ENCODE measurements at regions not wholly inside any gene's neighbourhood (a gene's known extent, or its start where the extent isn't known, plus 50 kb on each side); places are given as distances from the start of the nearest gene placed in this dataset.

DNA sequence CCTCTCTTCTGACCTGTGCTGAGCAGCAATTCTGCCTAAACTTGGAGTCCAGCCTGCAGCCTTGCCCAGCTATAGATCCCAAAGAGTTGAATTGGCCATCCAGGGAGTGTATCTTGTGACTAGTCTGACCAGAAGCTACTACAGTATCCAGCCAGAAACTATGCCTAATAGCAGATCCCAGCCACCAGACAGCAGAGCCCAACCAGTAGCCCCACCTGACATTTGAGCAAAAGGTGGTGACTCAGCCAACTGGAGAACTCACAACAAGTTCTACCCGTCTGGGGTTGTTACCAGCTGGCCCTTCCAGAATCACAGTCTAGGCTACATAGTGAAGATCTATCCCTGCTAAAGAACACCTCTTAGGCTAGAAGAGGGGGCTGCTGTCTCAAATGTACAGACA lies 315.0 kb downstream of the CRPPA start:
- H3K36me3 Mint-ChIP-seq (ENCODE audit: low read depth): peaks cover 24% of the 10 kb centered on the region; the same call in 2 of the 3 replicates

More for the DNA sequence above, 315.0 kb downstream of the CRPPA start:
- Mint-ChIP-seq H3K4me3 (no peak overlapping the region), H3K9me3 (peaks cover 55% of the 10 kb centered on the region), H3K27ac (no peak overlapping the region), H3K27me3 (ENCODE audit: insufficient read depth, low read depth, poor library complexity) (no peaks in the 10 kb centered on the region), H3K4me1 (no peaks in the 10 kb centered on the region)
- no peak overlapping the region for H2AFZ ChIP-seq
- DNase-seq (ENCODE audit: low spot score): no peak
- H3K79me2 ChIP-seq (replicated peaks; ENCODE audit: insufficient read depth): no peaks in the 10 kb centered on the region
- H3K4me1 ChIP-seq (ENCODE audit: insufficient read depth): no peaks in the 10 kb centered on the region
- no peaks in the 10 kb centered on the region for H4K20me1 ChIP-seq (replicated peaks; ENCODE audit: insufficient read depth)
- TF ChIP-seq, protein P1, sequence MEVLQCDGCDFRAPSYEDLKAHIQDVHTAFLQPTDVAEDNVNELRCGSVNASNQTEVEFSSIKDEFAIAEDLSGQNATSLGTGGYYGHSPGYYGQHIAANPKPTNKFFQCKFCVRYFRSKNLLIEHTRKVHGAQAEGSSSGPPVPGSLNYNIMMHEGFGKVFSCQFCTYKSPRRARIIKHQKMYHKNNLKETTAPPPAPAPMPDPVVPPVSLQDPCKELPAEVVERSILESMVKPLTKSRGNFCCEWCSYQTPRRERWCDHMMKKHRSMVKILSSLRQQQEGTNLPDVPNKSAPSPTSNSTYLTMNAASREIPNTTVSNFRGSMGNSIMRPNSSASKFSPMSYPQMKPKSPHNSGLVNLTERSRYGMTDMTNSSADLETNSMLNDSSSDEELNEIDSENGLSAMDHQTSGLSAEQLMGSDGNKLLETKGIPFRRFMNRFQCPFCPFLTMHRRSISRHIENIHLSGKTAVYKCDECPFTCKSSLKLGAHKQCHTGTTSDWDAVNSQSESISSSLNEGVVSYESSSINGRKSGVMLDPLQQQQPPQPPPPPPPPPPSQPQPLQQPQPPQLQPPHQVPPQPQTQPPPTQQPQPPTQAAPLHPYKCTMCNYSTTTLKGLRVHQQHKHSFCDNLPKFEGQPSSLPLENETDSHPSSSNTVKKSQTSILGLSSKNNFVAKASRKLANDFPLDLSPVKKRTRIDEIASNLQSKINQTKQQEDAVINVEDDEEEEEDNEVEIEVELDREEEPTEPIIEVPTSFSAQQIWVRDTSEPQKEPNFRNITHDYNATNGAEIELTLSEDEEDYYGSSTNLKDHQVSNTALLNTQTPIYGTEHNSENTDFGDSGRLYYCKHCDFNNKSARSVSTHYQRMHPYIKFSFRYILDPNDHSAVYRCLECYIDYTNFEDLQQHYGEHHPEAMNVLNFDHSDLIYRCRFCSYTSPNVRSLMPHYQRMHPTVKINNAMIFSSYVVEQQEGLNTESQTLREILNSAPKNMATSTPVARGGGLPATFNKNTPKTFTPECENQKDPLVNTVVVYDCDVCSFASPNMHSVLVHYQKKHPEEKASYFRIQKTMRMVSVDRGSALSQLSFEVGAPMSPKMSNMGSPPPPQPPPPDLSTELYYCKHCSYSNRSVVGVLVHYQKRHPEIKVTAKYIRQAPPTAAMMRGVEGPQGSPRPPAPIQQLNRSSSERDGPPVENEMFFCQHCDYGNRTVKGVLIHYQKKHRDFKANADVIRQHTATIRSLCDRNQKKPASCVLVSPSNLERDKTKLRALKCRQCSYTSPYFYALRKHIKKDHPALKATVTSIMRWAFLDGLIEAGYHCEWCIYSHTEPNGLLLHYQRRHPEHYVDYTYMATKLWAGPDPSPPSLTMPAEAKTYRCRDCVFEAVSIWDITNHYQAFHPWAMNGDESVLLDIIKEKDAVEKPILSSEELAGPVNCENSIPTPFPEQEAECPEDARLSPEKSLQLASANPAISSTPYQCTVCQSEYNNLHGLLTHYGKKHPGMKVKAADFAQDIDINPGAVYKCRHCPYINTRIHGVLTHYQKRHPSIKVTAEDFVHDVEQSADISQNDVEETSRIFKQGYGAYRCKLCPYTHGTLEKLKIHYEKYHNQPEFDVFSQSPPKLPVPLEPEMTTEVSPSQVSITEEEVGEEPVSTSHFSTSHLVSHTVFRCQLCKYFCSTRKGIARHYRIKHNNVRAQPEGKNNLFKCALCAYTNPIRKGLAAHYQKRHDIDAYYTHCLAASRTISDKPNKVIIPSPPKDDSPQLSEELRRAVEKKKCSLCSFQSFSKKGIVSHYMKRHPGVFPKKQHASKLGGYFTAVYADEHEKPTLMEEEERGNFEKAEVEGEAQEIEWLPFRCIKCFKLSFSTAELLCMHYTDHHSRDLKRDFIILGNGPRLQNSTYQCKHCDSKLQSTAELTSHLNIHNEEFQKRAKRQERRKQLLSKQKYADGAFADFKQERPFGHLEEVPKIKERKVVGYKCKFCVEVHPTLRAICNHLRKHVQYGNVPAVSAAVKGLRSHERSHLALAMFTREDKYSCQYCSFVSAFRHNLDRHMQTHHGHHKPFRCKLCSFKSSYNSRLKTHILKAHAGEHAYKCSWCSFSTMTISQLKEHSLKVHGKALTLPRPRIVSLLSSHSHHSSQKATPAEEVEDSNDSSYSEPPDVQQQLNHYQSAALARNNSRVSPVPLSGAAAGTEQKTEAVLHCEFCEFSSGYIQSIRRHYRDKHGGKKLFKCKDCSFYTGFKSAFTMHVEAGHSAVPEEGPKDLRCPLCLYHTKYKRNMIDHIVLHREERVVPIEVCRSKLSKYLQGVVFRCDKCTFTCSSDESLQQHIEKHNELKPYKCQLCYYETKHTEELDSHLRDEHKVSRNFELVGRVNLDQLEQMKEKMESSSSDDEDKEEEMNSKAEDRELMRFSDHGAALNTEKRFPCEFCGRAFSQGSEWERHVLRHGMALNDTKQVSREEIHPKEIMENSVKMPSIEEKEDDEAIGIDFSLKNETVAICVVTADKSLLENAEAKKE (CRISPR knock-in tag; IDR thresholded peaks at IDR 0.05): no peak
- TF ChIP-seq STAT1 (IDR thresholded peaks at IDR 0.05; ENCODE audit: unreplicated experiment) (no peak), EZH2phosphoT487 (IDR thresholded peaks at IDR 0.05; ENCODE audit: unreplicated experiment) (no peak), CREB1 (CRISPR knock-in tag; IDR thresholded peaks at IDR 0.05; ENCODE audit: low read depth) (no peak), JUNB (IDR thresholded peaks at IDR 0.05; ENCODE audit: unreplicated experiment) (no peak), ZNF331 (CRISPR knock-in tag; IDR thresholded peaks at IDR 0.05; ENCODE audit: low read depth) (no peak), POLR2AphosphoS5 (IDR thresholded peaks at IDR 0.05; ENCODE audit: low read depth) (no peak), NANOG (IDR thresholded peaks at IDR 0.05; ENCODE audit: borderline replicate concordance) (no peak), EZH2 (IDR thresholded peaks at IDR 0.05; ENCODE audit: low read depth, unreplicated experiment) (no peak), ZNF114 (CRISPR knock-in tag; IDR thresholded peaks at IDR 0.05) (no peak)
- TF ChIP-seq, protein P2, sequence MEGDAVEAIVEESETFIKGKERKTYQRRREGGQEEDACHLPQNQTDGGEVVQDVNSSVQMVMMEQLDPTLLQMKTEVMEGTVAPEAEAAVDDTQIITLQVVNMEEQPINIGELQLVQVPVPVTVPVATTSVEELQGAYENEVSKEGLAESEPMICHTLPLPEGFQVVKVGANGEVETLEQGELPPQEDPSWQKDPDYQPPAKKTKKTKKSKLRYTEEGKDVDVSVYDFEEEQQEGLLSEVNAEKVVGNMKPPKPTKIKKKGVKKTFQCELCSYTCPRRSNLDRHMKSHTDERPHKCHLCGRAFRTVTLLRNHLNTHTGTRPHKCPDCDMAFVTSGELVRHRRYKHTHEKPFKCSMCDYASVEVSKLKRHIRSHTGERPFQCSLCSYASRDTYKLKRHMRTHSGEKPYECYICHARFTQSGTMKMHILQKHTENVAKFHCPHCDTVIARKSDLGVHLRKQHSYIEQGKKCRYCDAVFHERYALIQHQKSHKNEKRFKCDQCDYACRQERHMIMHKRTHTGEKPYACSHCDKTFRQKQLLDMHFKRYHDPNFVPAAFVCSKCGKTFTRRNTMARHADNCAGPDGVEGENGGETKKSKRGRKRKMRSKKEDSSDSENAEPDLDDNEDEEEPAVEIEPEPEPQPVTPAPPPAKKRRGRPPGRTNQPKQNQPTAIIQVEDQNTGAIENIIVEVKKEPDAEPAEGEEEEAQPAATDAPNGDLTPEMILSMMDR (conservative IDR thresholded peaks at IDR 0.05; ENCODE audit: low read depth in 2 of 2): no peak
- TF ChIP-seq, protein P3, sequence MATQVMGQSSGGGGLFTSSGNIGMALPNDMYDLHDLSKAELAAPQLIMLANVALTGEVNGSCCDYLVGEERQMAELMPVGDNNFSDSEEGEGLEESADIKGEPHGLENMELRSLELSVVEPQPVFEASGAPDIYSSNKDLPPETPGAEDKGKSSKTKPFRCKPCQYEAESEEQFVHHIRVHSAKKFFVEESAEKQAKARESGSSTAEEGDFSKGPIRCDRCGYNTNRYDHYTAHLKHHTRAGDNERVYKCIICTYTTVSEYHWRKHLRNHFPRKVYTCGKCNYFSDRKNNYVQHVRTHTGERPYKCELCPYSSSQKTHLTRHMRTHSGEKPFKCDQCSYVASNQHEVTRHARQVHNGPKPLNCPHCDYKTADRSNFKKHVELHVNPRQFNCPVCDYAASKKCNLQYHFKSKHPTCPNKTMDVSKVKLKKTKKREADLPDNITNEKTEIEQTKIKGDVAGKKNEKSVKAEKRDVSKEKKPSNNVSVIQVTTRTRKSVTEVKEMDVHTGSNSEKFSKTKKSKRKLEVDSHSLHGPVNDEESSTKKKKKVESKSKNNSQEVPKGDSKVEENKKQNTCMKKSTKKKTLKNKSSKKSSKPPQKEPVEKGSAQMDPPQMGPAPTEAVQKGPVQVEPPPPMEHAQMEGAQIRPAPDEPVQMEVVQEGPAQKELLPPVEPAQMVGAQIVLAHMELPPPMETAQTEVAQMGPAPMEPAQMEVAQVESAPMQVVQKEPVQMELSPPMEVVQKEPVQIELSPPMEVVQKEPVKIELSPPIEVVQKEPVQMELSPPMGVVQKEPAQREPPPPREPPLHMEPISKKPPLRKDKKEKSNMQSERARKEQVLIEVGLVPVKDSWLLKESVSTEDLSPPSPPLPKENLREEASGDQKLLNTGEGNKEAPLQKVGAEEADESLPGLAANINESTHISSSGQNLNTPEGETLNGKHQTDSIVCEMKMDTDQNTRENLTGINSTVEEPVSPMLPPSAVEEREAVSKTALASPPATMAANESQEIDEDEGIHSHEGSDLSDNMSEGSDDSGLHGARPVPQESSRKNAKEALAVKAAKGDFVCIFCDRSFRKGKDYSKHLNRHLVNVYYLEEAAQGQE (IDR thresholded peaks at IDR 0.05; ENCODE audit: unreplicated experiment): no peak
- TF ChIP-seq, protein P4, sequence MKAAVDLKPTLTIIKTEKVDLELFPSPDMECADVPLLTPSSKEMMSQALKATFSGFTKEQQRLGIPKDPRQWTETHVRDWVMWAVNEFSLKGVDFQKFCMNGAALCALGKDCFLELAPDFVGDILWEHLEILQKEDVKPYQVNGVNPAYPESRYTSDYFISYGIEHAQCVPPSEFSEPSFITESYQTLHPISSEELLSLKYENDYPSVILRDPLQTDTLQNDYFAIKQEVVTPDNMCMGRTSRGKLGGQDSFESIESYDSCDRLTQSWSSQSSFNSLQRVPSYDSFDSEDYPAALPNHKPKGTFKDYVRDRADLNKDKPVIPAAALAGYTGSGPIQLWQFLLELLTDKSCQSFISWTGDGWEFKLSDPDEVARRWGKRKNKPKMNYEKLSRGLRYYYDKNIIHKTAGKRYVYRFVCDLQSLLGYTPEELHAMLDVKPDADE (IDR thresholded peaks at IDR 0.05): no peak
- H3K4me2 ChIP-seq: no peak overlapping the region
- H3K9me2 ChIP-seq (ENCODE audit: insufficient read depth): no peaks in the 10 kb centered on the region
- ATAC-seq: no peak
- H3K36me3 ChIP-seq (ENCODE audit: insufficient read depth): peaks cover 8% of the 10 kb centered on the region; the same call in 1 of the 2 replicates
- no peaks in the 10 kb centered on the region for H3F3A ChIP-seq (replicated peaks; ENCODE audit: low read depth)
- H3K27ac ChIP-seq (ENCODE audit: low read depth): no peak overlapping the region
- no peak overlapping the region for H3K4me3 ChIP-seq
- H3K27me3 ChIP-seq (ENCODE audit: insufficient read depth): no peaks in the 10 kb centered on the region

All from GM23338 (cell line).